H1 (cell line): ENCODE measurements at regions not wholly inside any gene's neighbourhood (a gene's known extent, or its start where the extent isn't known, plus 50 kb on each side); places are given as distances from the start of the nearest gene placed in this dataset.
"Not testable (repeated sequence)": the region's sequence is repeated elsewhere in the genome, so short reads cannot be mapped to it uniquely, and the experiment has no call there.

Source experiments
- CTCF ChIA-PET: fragments of 300-600 bp; sonication (Branson Sonifier 250); formaldehyde crosslinking; loops from one replicate; lab custom pipeline; 2021; ENCODE audit not compliant: partially characterized antibody; lab: Charles Lee
- POLR2A ChIA-PET: fragments of 300-600 bp; sonication (Branson Sonifier 250); formaldehyde crosslinking; loops from one replicate; lab custom pipeline; 2021; ENCODE audit warnings: inconsistent platforms; ENCODE audit not compliant: partially characterized antibody; lab: Charles Lee
- DNase-seq, 2 experiments: peaks; one replicate each; pipeline versions ENCODE4 v3.0.0 to v3.0.0-alpha.2; 2010 to 2022; ENCODE audit warnings: low spot score in 2 of 2, low read depth in 1 of 2, mixed read lengths in 1 of 2
- FAIRE-seq: peaks from 2 replicates; lab custom pipeline; 2011; peaks lifted over from hg19 to GRCh38; lab: Jason Lieb, UNC
- H2AFZ ChIP-seq: 2 replicates; pipeline ENCODE4 v1.8.1; 2012; ENCODE audit warnings: low read length, inconsistent platforms
- H2AK5ac ChIP-seq: 2 replicates; pipeline ENCODE4 v1.6.1; 2013; ENCODE audit warnings: low read depth, low read length
- H2BK120ac ChIP-seq: replicated peaks from 2 replicates; pipeline ENCODE3; 2013; ENCODE audit warnings: low read depth, low read length, inconsistent platforms
- H2BK12ac ChIP-seq: 2 replicates; pipeline ENCODE4 v1.6.1; 2013; ENCODE audit warnings: low read depth, low read length
- H2BK15ac ChIP-seq: 2 replicates; pipeline ENCODE4 v1.6.1; 2013; ENCODE audit warnings: low read length
- H2BK20ac ChIP-seq: 2 replicates; pipeline ENCODE4 v1.6.1; 2013; ENCODE audit warnings: low read length
- H2BK5ac ChIP-seq: 2 replicates; pipeline ENCODE4 v1.6.1; 2013; ENCODE audit warnings: low read depth, low read length
- H3K14ac ChIP-seq: 2 replicates; pipeline ENCODE4 v1.6.1; 2013; ENCODE audit warnings: inconsistent platforms; ENCODE audit not compliant: insufficient read length
- H3K18ac ChIP-seq: 2 replicates; pipeline ENCODE4 v1.6.1; 2013; ENCODE audit warnings: low read length; ENCODE audit errors: extremely low read depth
- H3K23ac ChIP-seq: 2 replicates; pipeline ENCODE4 v1.6.1; 2013; ENCODE audit warnings: inconsistent platforms; ENCODE audit not compliant: insufficient read length
- H3K23me2 ChIP-seq: 2 replicates; pipeline ENCODE4 v1.6.1; 2013; ENCODE audit warnings: low read depth, low read length
- H3K27ac ChIP-seq: 2 replicates; pipeline ENCODE4 v1.6.1; 2011; ENCODE audit warnings: low read depth, low read length, inconsistent platforms
- H3K27me3 ChIP-seq, 4 experiments: replicated peaks in 1 of 4; 1 replicate in 1 of 4; 2 replicates in 3 of 4; pipeline versions ENCODE4 v1.6.1 to v1.8.1; 2011 to 2013; ENCODE audit warnings: low read length in 3 of 4, mild to moderate bottlenecking in 3 of 4, inconsistent platforms in 2 of 4, mixed read lengths in 2 of 4, moderate library complexity in 1 of 4; ENCODE audit not compliant: control insufficient read depth in 3 of 4, insufficient read depth in 3 of 4; ENCODE audit errors: extremely low read depth in 1 of 4
- H3K36me3 ChIP-seq, 4 experiments: 2 replicates each; pipeline versions ENCODE4 v1.6.1 to v1.8.1; 2011 to 2013; ENCODE audit warnings: mild to moderate bottlenecking in 4 of 4, low read length in 3 of 4, moderate library complexity in 2 of 4, control low read depth in 1 of 4, inconsistent platforms in 1 of 4; ENCODE audit not compliant: insufficient read depth in 4 of 4, control insufficient read depth in 2 of 4
- H3K4ac ChIP-seq: replicated peaks from 2 replicates; pipeline ENCODE3; 2013; ENCODE audit warnings: low read length, low read depth, mixed read lengths, inconsistent platforms; ENCODE audit not compliant: insufficient read length
- H3K4me1 ChIP-seq, 4 experiments: replicated peaks in 1 of 4; 1 replicate in 1 of 4; 2 replicates in 3 of 4; pipeline versions ENCODE4 v1.6.1 to v1.8.1; 2011 to 2013; ENCODE audit warnings: low read length in 3 of 4, inconsistent platforms in 2 of 4, mixed read lengths in 1 of 4; ENCODE audit not compliant: insufficient read depth in 4 of 4, control insufficient read depth in 3 of 4
- H3K4me2 ChIP-seq, 2 experiments: 2 replicates each; pipeline versions ENCODE4 v1.6.1 to v1.8.1; 2011 to 2013; ENCODE audit warnings: low read depth in 2 of 2, low read length in 2 of 2, control low read depth in 1 of 2, inconsistent platforms in 1 of 2, mild to moderate bottlenecking in 1 of 2; ENCODE audit not compliant: insufficient read depth in 1 of 2
- H3K4me3 ChIP-seq, 4 experiments: fragments of 200-600, 300-600 bp in 1 of 4; sonication (generic), shearing (Covaris generic), sonication (Bioruptor Twin) in 1 of 4; 2 replicates each; pipeline versions ENCODE4 v1.5.1 to v1.8.1; 2011 to 2016; ENCODE audit warnings: low read length in 4 of 4, low read depth in 3 of 4, control low read depth in 2 of 4, inconsistent platforms in 2 of 4, mild to moderate bottlenecking in 2 of 4, mixed read lengths in 1 of 4, moderate library complexity in 1 of 4; ENCODE audit not compliant: insufficient read depth in 2 of 4; ENCODE audit errors: extremely low read depth in 1 of 4
- H3K56ac ChIP-seq: replicated peaks from 2 replicates; pipeline ENCODE3; 2013; ENCODE audit warnings: low read depth, mild to moderate bottlenecking, mixed read lengths, low read length, inconsistent platforms; ENCODE audit not compliant: insufficient read length
- H3K79me1 ChIP-seq: 2 replicates; pipeline ENCODE4 v1.6.1; 2013; ENCODE audit warnings: low read depth, low read length, control low read depth
- H3K79me2 ChIP-seq, 2 experiments: 2 replicates each; pipeline versions ENCODE4 v1.6.1 to v1.8.1; 2012 to 2013; ENCODE audit warnings: low read length in 2 of 2, mild to moderate bottlenecking in 2 of 2, inconsistent platforms in 1 of 2; ENCODE audit not compliant: insufficient read depth in 2 of 2, control insufficient read depth in 1 of 2
- H3K9ac ChIP-seq, 4 experiments: replicated peaks in 1 of 4; 1 replicate in 1 of 4; 2 replicates in 3 of 4; pipeline versions ENCODE4 v1.6.1 to v1.8.1; 2011 to 2013; ENCODE audit warnings: low read depth in 3 of 4, low read length in 3 of 4, control low read depth in 2 of 4, mild to moderate bottlenecking in 2 of 4, moderate library complexity in 2 of 4, inconsistent platforms in 1 of 4; ENCODE audit errors: extremely low read depth in 1 of 4
- H3K9me3 ChIP-seq, 2 experiments: 2 replicates each; pipeline versions ENCODE4 v1.6.1 to v1.8.1; 2012 to 2013; ENCODE audit warnings: mild to moderate bottlenecking in 2 of 2, moderate library complexity in 2 of 2, control low read depth in 1 of 2, inconsistent platforms in 1 of 2, low read depth in 1 of 2, low read length in 1 of 2, mixed read lengths in 1 of 2; ENCODE audit not compliant: insufficient read depth in 2 of 2
- H4K20me1 ChIP-seq, 2 experiments: replicated peaks in 1 of 2; 2 replicates each; pipeline versions ENCODE3 to v1.8.1; 2011 to 2013; ENCODE audit warnings: inconsistent platforms in 2 of 2, low read length in 2 of 2, mild to moderate bottlenecking in 1 of 2; ENCODE audit not compliant: insufficient read depth in 2 of 2, control insufficient read depth in 1 of 2
- H4K5ac ChIP-seq: 2 replicates; pipeline ENCODE4 v1.6.1; 2013; ENCODE audit warnings: low read length, low read depth, mixed read lengths, inconsistent platforms; ENCODE audit not compliant: insufficient read length
- H4K8ac ChIP-seq: 2 replicates; pipeline ENCODE4 v1.8.0; 2013; ENCODE audit warnings: mild to moderate bottlenecking, moderate library complexity, low read length, inconsistent platforms; ENCODE audit not compliant: insufficient read depth; ENCODE audit errors: extremely low read depth
- H4K91ac ChIP-seq: replicated peaks from 2 replicates; pipeline ENCODE3; 2013; ENCODE audit warnings: low read length, mixed read lengths, inconsistent platforms; ENCODE audit not compliant: insufficient read length
- WGBS, 2 experiments: shearing (Covaris generic) in 1 of 2; methylation state at CpG; one replicate each; pipeline versions ENCODE4 v1.1.6 to v1.1.7; 2013 to 2015; ENCODE audit warnings: low lambda C conversion rate in 2 of 2, mixed read lengths in 2 of 2, inconsistent platforms in 1 of 2, low coverage in 1 of 2, missing lambda C conversion rate in 1 of 2; ENCODE audit not compliant: insufficient replicate concordance in 2 of 2, insufficient coverage in 1 of 2, insufficient read length in 1 of 2; ENCODE audit errors: extremely low coverage in 1 of 2, missing lambda C conversion rate in 1 of 2; 5-methylcytosine and 5-hydroxymethylcytosine counted together

- H3K79me2 ChIP-seq, H2BK12ac ChIP-seq, H3K4ac ChIP-seq, H3K36me3 ChIP-seq, H3K27ac ChIP-seq, H3K56ac ChIP-seq, H2BK15ac ChIP-seq, H2AFZ ChIP-seq, H2BK5ac ChIP-seq, DNase-seq, H4K20me1 ChIP-seq, FAIRE-seq, H3K79me1 ChIP-seq, H4K8ac ChIP-seq, H2BK120ac ChIP-seq, H4K5ac ChIP-seq, H3K4me1 ChIP-seq, H3K18ac ChIP-seq, H3K27me3 ChIP-seq, H2BK20ac ChIP-seq, H3K4me3 ChIP-seq, H3K9me3 ChIP-seq, H3K14ac ChIP-seq, H3K23me2 ChIP-seq, H3K23ac ChIP-seq, H4K91ac ChIP-seq, H3K4me2 ChIP-seq, H2AK5ac ChIP-seq, H3K9ac ChIP-seq: not testable (repeated sequence)
- CTCF ChIA-PET, result interaction anchor here (1.6 to 4.9 kb wide), 3 partner anchors 8 to 151 kb away, joined by 4 to 35 read pairs (median 4); no protein-coding TSS in a partner anchor
- WGBS, 2 experiments, result 84% methylated on average over 7 of the region's 8 CpGs; no CpG with 5 or more reads in 1 of the 2 experiments
- POLR2A ChIA-PET, result interaction anchor here (0.6 kb wide), 1 partner anchor 503 kb away, joined by 3 read pairs; no protein-coding TSS in a partner anchor
Measured at GRCh38 chr16:27628943-27629462, 79.1 kb downstream of the KATNIP start.
